Activated CD4-positive, alpha-beta T cell treated with anti-CD3 and anti-CD28 coated beads, Interleukin-2, amount 10 ng/mL, durations not matched to agents 7 days and 5 days (primary cell): ENCODE measurements at regions not wholly inside any gene's neighbourhood (a gene's known extent, or its start where the extent isn't known, plus 50 kb on each side); places are given as distances from the start of the nearest gene placed in this dataset.
"Not testable (repeated sequence)": the region's sequence is repeated elsewhere in the genome, so short reads cannot be mapped to it uniquely, and the experiment has no call there.

Source experiments
- CTCF ChIA-PET: fragments of 350-600 bp; sonication (Branson Sonifier 250); formaldehyde crosslinking; loops from one replicate; lab custom pipeline; 2021; ENCODE audit warnings: antibody characterized with exemption; lab: Charles Lee
- POLR2A ChIA-PET: fragments of 350-600 bp; sonication (Branson Sonifier 250); formaldehyde crosslinking; loops from one replicate; lab custom pipeline; 2021; ENCODE audit warnings: antibody characterized with exemption; lab: Charles Lee
- DNase-seq: peaks from one replicate; pipeline ENCODE4 v3.0.0-alpha.2; 2020
- H3K27ac Mint-ChIP-seq: one replicate; pipeline ENCODE4 v1.8.0; 2021; ENCODE audit warnings: mild to moderate bottlenecking, moderate library complexity, mixed read lengths
- H3K27me3 Mint-ChIP-seq: one replicate; pipeline ENCODE4 v1.8.0; 2021; ENCODE audit warnings: mixed read lengths
- H3K36me3 Mint-ChIP-seq: one replicate; pipeline ENCODE4 v1.8.0; 2021; ENCODE audit warnings: low read depth, mixed read lengths
- H3K4me1 Mint-ChIP-seq: one replicate; pipeline ENCODE4 v1.8.0; 2021; ENCODE audit warnings: mixed read lengths
- H3K4me3 Mint-ChIP-seq: one replicate; pipeline ENCODE4 v1.8.0; 2021; ENCODE audit warnings: mild to moderate bottlenecking, moderate library complexity, mixed read lengths
- H3K9me3 Mint-ChIP-seq: one replicate; pipeline ENCODE4 v1.8.0; 2021; ENCODE audit warnings: mixed read lengths

DNA sequence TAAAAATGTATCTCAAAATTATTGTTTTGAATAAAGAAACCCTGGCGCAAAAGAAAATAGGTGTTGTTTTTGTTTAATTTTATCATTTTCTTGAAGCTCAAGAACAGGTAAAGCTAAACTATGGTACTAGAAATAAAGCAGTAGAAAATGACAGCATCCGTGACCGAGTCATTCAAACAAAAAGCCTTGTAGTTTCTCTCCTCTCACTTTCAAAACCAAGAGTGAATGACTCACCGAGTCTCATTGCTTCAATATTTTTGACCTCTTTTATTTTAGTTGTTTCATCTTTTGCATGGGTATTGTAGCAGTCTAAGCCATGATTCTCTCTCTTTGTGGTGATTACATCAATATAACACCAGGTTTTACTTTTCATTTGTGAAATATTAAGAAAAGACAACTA, 396.5 kb downstream of the POM121L12 start:
- Mint-ChIP-seq H3K4me1 (no peaks in the 10 kb centered on the region), H3K27ac (no peak overlapping the region), H3K36me3 (no peaks in the 10 kb centered on the region), H3K9me3 (peaks cover 9% of the 10 kb centered on the region), H3K4me3 (no peak overlapping the region), H3K27me3 (no peaks in the 10 kb centered on the region)
- CTCF ChIA-PET, result no interaction called here
- POLR2A ChIA-PET, result no interaction called here
- DNase-seq, result no peak

DNA sequence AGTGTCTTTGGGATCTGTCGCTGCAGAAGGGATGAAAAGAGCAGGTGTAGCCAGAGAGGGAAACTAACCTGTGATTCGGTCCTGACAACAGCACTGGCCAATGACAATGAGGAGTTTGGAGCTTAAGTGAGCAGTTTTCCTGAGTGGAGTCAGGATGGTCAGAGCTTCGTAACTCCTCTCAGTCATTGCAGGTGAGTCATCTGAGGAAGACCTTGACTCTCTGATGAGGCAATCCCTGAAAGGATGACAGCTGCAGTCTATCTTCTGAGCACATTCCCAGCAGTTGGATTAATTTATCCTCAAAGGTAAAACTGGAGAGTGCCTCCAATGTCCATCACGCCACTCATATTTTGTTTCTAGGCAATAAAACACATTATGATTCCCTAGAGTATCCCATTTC, 401.9 kb downstream of the POM121L12 start:
- no peak overlapping the region for H3K4me3 Mint-ChIP-seq
- H3K9me3 Mint-ChIP-seq, result peaks cover 5% of the 10 kb centered on the region
- no peak overlapping the region for H3K27ac Mint-ChIP-seq
- POLR2A ChIA-PET, result no interaction called here
- no peaks in the 10 kb centered on the region for H3K4me1 Mint-ChIP-seq
- CTCF ChIA-PET, result no interaction called here
- no peaks in the 10 kb centered on the region for H3K27me3 Mint-ChIP-seq
- H3K36me3 Mint-ChIP-seq, result no peaks in the 10 kb centered on the region
- no peak for DNase-seq

DNA sequence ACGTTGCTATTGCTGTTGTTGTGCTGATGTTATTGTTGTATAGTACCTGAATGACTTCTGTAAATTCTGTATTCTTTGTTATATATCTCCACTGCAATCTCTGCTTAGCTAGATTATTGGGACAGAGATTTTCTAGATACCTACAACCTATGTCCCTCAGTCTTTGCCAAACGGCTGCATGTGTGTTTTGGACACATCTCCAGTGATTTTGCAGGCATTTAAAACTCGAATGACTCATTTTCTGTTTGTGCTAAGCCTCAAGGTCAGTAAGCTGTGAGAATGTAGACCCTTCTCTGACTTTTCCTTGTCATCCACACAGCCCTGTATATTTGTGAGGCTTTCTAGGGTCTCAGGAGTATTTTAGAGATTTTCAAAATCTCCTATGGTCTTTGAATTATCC, 410.7 kb downstream of the POM121L12 start:
- CTCF ChIA-PET, result no interaction called here

DNA sequence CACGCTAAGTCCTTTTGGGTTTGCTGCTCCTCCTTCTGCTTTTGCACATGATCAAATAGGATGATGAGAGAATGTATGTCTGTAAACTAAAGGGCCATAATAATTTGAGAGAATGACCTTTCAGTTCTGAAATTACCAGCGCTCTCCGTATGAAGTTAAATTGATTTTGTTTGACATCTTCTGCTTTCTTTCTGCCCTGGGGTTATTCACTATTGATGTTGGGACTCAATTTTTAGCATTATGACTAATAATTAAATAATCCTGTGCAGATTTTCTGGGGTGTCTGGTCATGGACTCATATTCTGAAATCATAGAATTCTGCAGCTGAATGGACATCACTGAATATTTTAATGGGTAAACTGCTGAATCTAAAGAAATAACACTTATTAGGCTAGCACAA, 423.2 kb downstream of the POM121L12 start:
- Mint-ChIP-seq H3K4me1 (no peaks in the 10 kb centered on the region), H3K27me3 (no peaks in the 10 kb centered on the region)

More for the DNA sequence above, 410.7 kb downstream of the POM121L12 start:
- DNase-seq, result no peak
- Mint-ChIP-seq H3K27ac (no peak overlapping the region), H3K36me3 (no peaks in the 10 kb centered on the region), H3K4me1 (no peaks in the 10 kb centered on the region), H3K9me3 (peaks cover 2% of the 10 kb centered on the region), H3K27me3 (no peaks in the 10 kb centered on the region), H3K4me3 (no peak overlapping the region)
- POLR2A ChIA-PET, result no interaction called here

DNA sequence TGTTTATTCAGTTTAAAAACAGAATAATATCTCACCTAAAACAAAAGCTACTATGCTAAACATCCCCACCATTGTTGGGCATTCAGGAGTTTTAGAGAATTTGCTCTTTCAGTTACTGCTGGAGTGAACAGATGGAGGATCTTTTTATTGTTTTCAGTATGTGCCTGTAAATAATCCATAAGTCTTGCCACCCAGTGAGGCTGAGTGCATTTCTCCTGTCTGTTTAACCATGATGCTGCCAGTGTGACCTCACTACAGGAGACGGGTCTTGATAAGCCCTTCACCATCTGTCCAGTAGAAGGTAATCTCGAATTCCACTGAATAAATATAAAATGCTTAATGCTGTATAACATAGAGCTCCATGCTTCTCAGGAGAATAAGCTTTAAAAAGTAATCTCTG, 430.9 kb downstream of the POM121L12 start:
- Mint-ChIP-seq H3K9me3 (peaks cover 12% of the 10 kb centered on the region), H3K4me3 (no peak overlapping the region), H3K27me3 (no peaks in the 10 kb centered on the region), H3K27ac (no peak overlapping the region), H3K4me1 (no peaks in the 10 kb centered on the region), H3K36me3 (no peaks in the 10 kb centered on the region)
- DNase-seq, result no peak
- ChIA-PET CTCF (no interaction called here), POLR2A (no interaction called here)

More for the DNA sequence above, 423.2 kb downstream of the POM121L12 start:
- Mint-ChIP-seq H3K9me3 (no peaks in the 10 kb centered on the region), H3K4me3 (no peak overlapping the region), H3K27ac (no peak overlapping the region), H3K36me3 (no peaks in the 10 kb centered on the region)
- DNase-seq, result no peak
- POLR2A ChIA-PET, result no interaction called here
- CTCF ChIA-PET, result no interaction called here

DNA sequence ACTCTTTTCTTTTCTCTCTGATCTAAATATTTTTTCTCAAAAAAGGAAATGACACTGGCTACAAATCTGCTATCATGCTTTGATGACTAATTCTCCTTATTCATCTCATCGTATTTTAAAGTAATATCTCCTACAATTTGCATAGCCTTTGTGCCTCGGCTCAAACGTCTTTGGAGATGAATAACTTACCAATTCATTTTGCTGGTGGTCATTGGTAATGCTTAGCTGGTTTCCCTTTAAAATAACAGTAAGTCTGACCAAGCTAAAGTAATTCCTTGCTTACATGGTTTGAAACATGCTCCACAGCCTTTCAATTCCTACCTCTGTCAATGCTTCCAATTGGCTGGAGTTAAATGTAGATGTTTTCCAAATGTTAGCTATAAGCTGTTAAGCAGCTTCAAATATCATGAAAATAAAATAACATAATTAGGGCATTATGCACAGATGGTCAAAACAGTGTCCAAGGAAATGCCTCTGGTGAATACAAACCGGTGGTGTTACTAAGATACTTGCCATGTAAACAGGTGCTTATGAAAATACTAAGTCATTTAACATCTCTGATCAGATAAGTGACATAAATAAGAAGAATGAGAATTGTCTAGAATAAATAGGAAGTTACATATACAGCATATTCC, 435.0 kb downstream of the POM121L12 start:
- Mint-ChIP-seq H3K4me3 (no peak overlapping the region), H3K27ac (no peak overlapping the region), H3K36me3 (no peaks in the 10 kb centered on the region), H3K4me1 (no peaks in the 10 kb centered on the region), H3K9me3 (peaks cover 18% of the 10 kb centered on the region), H3K27me3 (no peaks in the 10 kb centered on the region)
- DNase-seq, result no peak
- POLR2A ChIA-PET, result no interaction called here
- CTCF ChIA-PET, result no interaction called here

DNA sequence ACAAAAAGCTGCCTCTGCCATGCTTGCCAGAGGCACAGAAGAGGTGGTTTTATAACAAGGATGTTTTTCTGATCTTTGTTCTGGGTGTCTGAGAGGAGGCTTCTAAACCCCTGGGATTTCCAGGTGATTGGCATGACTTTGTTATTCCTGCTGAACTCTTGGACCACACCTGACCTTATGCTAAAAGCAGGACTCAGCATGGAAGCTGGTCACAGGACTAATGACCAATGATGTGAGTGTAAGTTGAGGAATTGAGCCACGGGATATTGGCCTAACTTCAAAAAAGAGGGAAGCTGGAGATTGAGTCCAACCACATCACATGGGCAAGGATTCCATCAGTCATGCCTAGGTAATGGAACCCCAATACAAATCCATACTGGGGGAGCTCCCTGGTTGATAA, 437.9 kb downstream of the POM121L12 start:
- H3K36me3 Mint-ChIP-seq, result no peaks in the 10 kb centered on the region
- no peaks in the 10 kb centered on the region for H3K4me1 Mint-ChIP-seq
- H3K4me3 Mint-ChIP-seq, result no peak overlapping the region
- no peak for DNase-seq
- CTCF ChIA-PET, result no interaction called here
- peaks cover 15% of the 10 kb centered on the region for H3K9me3 Mint-ChIP-seq
- no peaks in the 10 kb centered on the region for H3K27me3 Mint-ChIP-seq
- H3K27ac Mint-ChIP-seq, result no peak overlapping the region
- POLR2A ChIA-PET, result no interaction called here

DNA sequence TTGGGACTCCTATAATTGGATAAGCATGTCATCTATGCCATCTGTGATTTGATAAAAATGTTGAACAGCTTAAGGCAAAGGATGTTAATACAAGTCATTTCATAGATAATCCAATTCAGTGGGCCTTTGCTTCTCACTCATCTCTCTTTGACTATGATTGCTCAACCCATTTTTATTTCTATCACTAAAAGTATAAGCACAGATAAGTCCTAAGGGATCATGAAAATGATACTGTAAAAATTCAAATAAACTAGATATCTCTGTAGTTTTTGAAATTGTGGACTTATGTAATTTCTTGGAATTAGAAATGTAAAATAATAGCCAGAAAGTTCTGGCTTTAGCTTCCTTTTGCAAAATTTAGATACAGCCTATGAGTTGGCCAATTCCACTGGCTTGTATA, 440.3 kb downstream of the POM121L12 start:
- POLR2A ChIA-PET, result no interaction called here
- Mint-ChIP-seq H3K36me3 (no peaks in the 10 kb centered on the region), H3K4me3 (no peak overlapping the region), H3K4me1 (no peaks in the 10 kb centered on the region), H3K9me3 (peaks cover 22% of the 10 kb centered on the region), H3K27ac (no peak overlapping the region), H3K27me3 (no peaks in the 10 kb centered on the region)
- CTCF ChIA-PET, result no interaction called here
- no peak for DNase-seq

DNA sequence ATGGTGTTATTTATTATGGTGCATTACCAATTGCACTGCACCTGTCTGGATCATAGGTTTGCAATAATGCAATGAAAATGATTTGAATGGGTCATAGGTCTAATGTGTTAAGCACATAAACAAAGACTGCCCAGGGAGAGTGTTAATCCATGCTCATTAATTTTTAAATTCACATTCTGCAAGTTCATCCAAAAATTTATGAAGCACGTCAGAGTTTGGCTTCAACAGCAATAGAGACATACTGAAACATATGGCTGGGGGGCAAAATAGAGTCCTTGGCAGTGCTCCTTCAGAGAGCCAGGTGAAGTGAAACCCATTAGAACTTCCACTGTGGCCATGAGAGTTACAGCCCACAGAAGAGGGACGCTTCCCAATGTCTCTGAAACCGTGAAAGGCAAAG, 441.1 kb downstream of the POM121L12 start:
- POLR2A ChIA-PET, result no interaction called here
- Mint-ChIP-seq H3K27me3 (no peaks in the 10 kb centered on the region), H3K27ac (no peak overlapping the region), H3K4me1 (no peaks in the 10 kb centered on the region), H3K36me3 (no peaks in the 10 kb centered on the region), H3K4me3 (no peak overlapping the region), H3K9me3 (peaks cover 22% of the 10 kb centered on the region)
- no peak for DNase-seq
- CTCF ChIA-PET, result no interaction called here

DNA sequence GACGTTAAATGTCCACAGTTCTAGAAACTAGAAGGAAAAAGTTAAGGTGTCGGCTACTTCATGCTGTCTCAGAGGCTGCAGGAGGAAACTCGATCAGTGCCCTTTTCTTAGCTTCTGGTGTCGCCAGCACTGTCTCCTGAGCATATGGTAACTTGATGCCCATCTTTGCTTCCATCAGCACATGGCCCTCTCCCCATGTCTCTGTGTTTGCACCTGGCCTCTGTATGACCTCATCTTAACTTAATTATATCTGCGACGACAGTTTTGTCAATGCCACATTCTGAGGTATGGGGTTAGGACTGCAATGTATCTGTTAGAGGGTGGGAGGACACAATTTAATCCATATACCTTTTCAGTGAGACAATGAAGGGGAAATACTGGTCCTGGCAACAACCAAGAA, 449.9 kb downstream of the POM121L12 start:
- H3K27ac Mint-ChIP-seq, result no peak overlapping the region
- peaks cover 15% of the 10 kb centered on the region for H3K9me3 Mint-ChIP-seq
- no peaks in the 10 kb centered on the region for H3K27me3 Mint-ChIP-seq
- H3K36me3 Mint-ChIP-seq, result no peaks in the 10 kb centered on the region
- no peak for DNase-seq
- H3K4me1 Mint-ChIP-seq, result no peaks in the 10 kb centered on the region
- CTCF ChIA-PET, result no interaction called here
- POLR2A ChIA-PET, result no interaction called here
- no peak overlapping the region for H3K4me3 Mint-ChIP-seq

DNA sequence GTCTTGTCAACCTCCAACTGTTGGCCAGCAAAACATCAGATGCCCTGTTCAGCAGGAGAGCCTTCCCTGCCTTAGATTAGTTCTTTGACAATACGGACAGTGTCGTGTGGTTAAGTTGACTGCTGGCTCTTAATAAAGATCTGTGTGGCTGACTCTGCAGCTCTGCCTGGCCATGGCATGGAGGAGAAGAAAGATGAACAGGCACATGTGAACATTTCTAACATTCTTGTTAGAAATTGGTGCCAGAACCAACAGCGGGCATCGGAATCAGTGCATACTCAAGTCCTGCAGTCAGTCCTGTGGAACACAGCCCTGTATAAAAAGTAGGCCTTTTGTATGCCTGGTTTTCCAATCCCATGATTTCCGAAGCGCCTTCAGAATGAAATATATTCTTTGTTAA, 455.6 kb downstream of the POM121L12 start:
- POLR2A ChIA-PET, result no interaction called here
- H3K36me3 Mint-ChIP-seq, result no peaks in the 10 kb centered on the region
- no peaks in the 10 kb centered on the region for H3K27me3 Mint-ChIP-seq
- H3K4me3 Mint-ChIP-seq, result no peak overlapping the region
- H3K4me1 Mint-ChIP-seq, result no peaks in the 10 kb centered on the region
- no peak for DNase-seq
- CTCF ChIA-PET, result no interaction called here
- no peak overlapping the region for H3K27ac Mint-ChIP-seq
- H3K9me3 Mint-ChIP-seq, result peaks cover 18% of the 10 kb centered on the region

DNA sequence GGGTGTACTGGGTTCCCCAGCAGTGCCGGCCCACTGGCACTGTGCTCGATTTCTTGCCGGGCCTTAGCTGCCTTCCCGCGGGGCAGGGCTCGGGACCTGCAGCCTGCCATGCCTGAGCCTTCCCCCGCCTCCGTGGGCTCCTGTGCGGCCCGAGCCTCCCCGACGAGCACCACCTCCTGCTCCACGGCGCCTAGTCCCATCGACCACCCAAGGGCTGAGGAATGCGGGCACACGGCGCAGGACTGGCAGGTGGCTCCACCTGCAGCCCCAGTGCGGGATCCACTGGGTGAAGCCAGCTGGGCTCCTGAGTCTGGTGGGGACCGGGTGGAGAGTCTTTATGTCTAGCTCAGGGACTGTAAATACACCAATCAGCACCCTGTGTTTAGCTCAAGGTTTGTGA, 459.7 kb downstream of the POM121L12 start:
- H3K9me3 Mint-ChIP-seq, result peaks cover 13% of the 10 kb centered on the region
- H3K36me3 Mint-ChIP-seq, H3K4me1 Mint-ChIP-seq, POLR2A ChIA-PET, DNase-seq, H3K27me3 Mint-ChIP-seq, CTCF ChIA-PET, H3K27ac Mint-ChIP-seq, H3K4me3 Mint-ChIP-seq: not testable (repeated sequence)

DNA sequence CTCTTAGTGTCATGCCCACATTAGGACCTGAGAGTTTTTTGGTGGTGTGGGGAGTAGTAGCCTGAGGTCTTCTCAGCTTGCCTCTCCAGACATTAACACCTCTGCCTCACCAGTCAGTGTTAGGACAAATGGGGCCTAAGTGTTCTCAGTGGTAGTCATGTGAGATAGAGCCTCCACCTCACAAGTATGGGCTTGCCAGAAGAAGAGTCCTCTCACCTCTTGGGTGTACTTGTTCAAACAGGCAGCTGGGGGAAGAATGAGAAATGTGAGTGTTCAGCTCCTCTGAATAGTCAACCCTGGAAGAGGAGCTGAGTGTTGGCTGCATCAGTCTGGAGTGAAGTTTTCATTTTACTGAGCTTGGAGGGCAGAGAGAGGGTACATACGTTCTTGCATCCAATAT, 464.6 kb downstream of the POM121L12 start:
- Mint-ChIP-seq H3K36me3 (no peaks in the 10 kb centered on the region), H3K4me1 (no peaks in the 10 kb centered on the region), H3K9me3 (peaks cover 14% of the 10 kb centered on the region), H3K27ac (no peak overlapping the region), H3K27me3 (no peaks in the 10 kb centered on the region), H3K4me3 (no peak overlapping the region)
- ChIA-PET CTCF (no interaction called here), POLR2A (no interaction called here)
- DNase-seq, result no peak

DNA sequence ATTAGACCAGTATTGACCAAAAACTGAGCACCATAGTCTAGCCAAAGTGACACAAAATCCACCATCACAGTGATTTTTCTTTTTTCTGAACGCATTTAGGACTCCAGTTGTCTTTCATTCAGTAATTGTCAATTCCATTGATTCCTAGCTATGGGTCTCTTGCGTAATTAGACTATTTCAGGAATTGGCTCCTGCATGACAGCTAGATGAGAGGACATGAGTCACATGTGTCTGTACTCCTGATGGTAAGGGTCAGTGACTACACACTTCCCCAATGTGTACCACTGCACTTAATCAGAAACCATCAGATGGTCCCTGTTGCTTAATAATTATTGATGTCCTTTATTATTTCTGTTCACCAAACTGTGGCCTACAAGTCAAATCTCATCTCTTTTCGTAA, 469.5 kb downstream of the POM121L12 start:
- H3K27ac Mint-ChIP-seq, result no peak overlapping the region
- CTCF ChIA-PET, result no interaction called here
- H3K36me3 Mint-ChIP-seq, result no peaks in the 10 kb centered on the region
- no peaks in the 10 kb centered on the region for H3K4me1 Mint-ChIP-seq
- H3K9me3 Mint-ChIP-seq, result peaks cover 20% of the 10 kb centered on the region
- POLR2A ChIA-PET, result no interaction called here
- DNase-seq, result no peak
- no peak overlapping the region for H3K4me3 Mint-ChIP-seq
- H3K27me3 Mint-ChIP-seq, result no peaks in the 10 kb centered on the region
